Heart left ventricle (tissue), 16 donors: ENCODE measurements at regions not wholly inside any gene's neighbourhood (a gene's known extent, or its start where the extent isn't known, plus 50 kb on each side); places are given as distances from the start of the nearest gene placed in this dataset.

Source experiments
- ATAC-seq, 4 donors: fragments of 200-7000 bp; cut with Tn5 transposase; one replicate each; pipeline ENCODE4 v1.9.1; 2020 to 2022; ENCODE audit warnings: moderate library complexity in 4 of 4, mild to moderate bottlenecking in 3 of 4, moderate number of reproducible peaks in 1 of 4
- DNase-seq, 5 donors: peaks; one replicate each; pipeline ENCODE4 v3.0.0-alpha.2; 2020
- H3K27ac ChIP-seq, 12 donors: fragments of 200-600 bp; sonication (generic) in 4 of 12; one replicate each; pipeline versions ENCODE4 v1.5.0 to v1.8.0; 2016 to 2022; ENCODE audit warnings: mild to moderate bottlenecking in 2 of 12
- H3K27me3 ChIP-seq, 9 donors: fragments of 200-600 bp; sonication (generic) in 2 of 9; one replicate each; pipeline versions ENCODE4 v1.5.1 to v1.8.0; 2016 to 2022; ENCODE audit warnings: mild to moderate bottlenecking in 3 of 9
- H3K36me3 ChIP-seq, 9 donors: fragments of 200-600 bp; sonication (generic) in 2 of 9; one replicate each; pipeline versions ENCODE4 v1.5.0 to v1.8.0; 2018 to 2022; ENCODE audit warnings: mild to moderate bottlenecking in 2 of 9
- H3K4me1 ChIP-seq, 12 donors: fragments of 200-600 bp; sonication (generic) in 4 of 12; one replicate each; pipeline versions ENCODE4 v1.5.0 to v1.8.0; 2016 to 2022; ENCODE audit warnings: mild to moderate bottlenecking in 3 of 12
- H3K4me3 ChIP-seq, 12 donors: fragments of 200-600 bp; sonication (generic) in 4 of 12; one replicate each; pipeline versions ENCODE4 v1.5.0 to v1.8.0; 2017 to 2022; ENCODE audit warnings: mild to moderate bottlenecking in 9 of 12, moderate library complexity in 4 of 12
- H3K9me3 ChIP-seq, 12 donors: fragments of 200-600 bp; sonication (generic) in 4 of 12; one replicate each; pipeline versions ENCODE4 v1.5.0 to v1.8.0; 2016 to 2022; ENCODE audit warnings: mild to moderate bottlenecking in 1 of 12
- CTCF ChIP-seq, 12 donors: fragments of 200-600 bp; sonication (generic) in 4 of 12; IDR thresholded peaks; one replicate each; pipeline versions ENCODE4 v1.5.0 to v1.8.0; 2018 to 2022; ENCODE audit warnings: antibody characterized with exemption in 12 of 12, mild to moderate bottlenecking in 5 of 12
- POLR2A ChIP-seq, 2 donors: fragments of 450-650 bp; IDR thresholded peaks; one replicate each; pipeline ENCODE4 v1.6.1; 2017; ENCODE audit warnings: antibody characterized with exemption in 2 of 2, mild to moderate bottlenecking in 2 of 2, moderate library complexity in 2 of 2
- WGBS, 4 donors: extraction: QIAGEN DNeasy Blood & Tissue Kit in 2 of 4; methylation state at CpG; one replicate each; pipeline versions ENCODE4 v1.1.5 to v1.1.7; 2013 to 2018; 5-methylcytosine and 5-hydroxymethylcytosine counted together
- intact Hi-C, 10 donors: fragments of 100-400 bp; cut with DNase I; formaldehyde crosslinking; loops; one replicate each; pipeline versions ENCODE4 v1.11.1 to v1.14.2; 2022
- donor health status: ischemic (EF 13 %, LVEDD 7.1; RV severe dilation, severe dysfunction).
- donor health status: healthy with polysubstance abuse.
- donor health status: DM: no; HTN: yes; CAD: no.
- donor health status: DM: no; HTN: no; CAD: no.
- donor health status: ischemic (EF 25% LVEDD 6.9; RV normal size, moderate dysfunction).
- donor health status: ischemic (EF 25% LVEDD 5.7; RV mildly dilated, moderate dysfunction).
- donor health status: healthy.
- donor health status: DM: yes; HTN: yes; CAD: no.
- donor health status: ischemic (EF 35%, LVEDD 5.7; RV mildly dilated, moderate dysfunction).
- donor health status: nonischemic (EF 11% LVEDD 7.7; RV severe dilation, severe dysfunction).
- donor health status: DM: yes; HTN: yes; CAD: no.
- donor health status: PGD.
- donor health status: ischemic (EF 29% LVEDD 5.4; RV normal size, mild dysfunction).
- donor health status: nonischemic (EF 23%, LVEDD 6.1; RV moderate dilation, normal function).

GRCh38 chr5:21067724-21068123, 1079.7 kb upstream of the CDH18 start:
- ATAC-seq (no peak), DNase-seq (no peak)
- 36 to 57% (median 40%) methylated on average over 1 of the region's 1 CpG for WGBS, 4 donors
- H3K4me3 ChIP-seq, result no peak overlapping the region
- TF ChIP-seq POLR2A (IDR thresholded peaks at IDR 0.05) (no peak), CTCF (IDR thresholded peaks at IDR 0.05) (no peak)
- H3K36me3 ChIP-seq, result no peaks in the 10 kb centered on the region
- intact Hi-C loops, result no loop called here
- H3K4me1 ChIP-seq, result no peaks in the 10 kb centered on the region
- H3K9me3 ChIP-seq, result peaks cover 0 to 9% (median 0%) of the 10 kb centered on the region in 12 donors
- H3K27ac ChIP-seq, result no peak overlapping the region
- no peaks in the 10 kb centered on the region for H3K27me3 ChIP-seq

GRCh38 chr5:21063146-21063545, 1075.1 kb upstream of the CDH18 start:
- Histone ChIP-seq H3K27ac (no peak overlapping the region), H3K9me3 (peaks cover 0 to 20% (median 0%) of the 10 kb centered on the region in 12 donors), H3K27me3 (no peaks in the 10 kb centered on the region), H3K4me1 (no peaks in the 10 kb centered on the region), H3K4me3 (no peak overlapping the region), H3K36me3 (no peaks in the 10 kb centered on the region)
- ATAC-seq, result no peak
- intact Hi-C loops, result no loop called here
- no peak for DNase-seq
- WGBS, 4 donors, result 79 to 93% (median 85%) methylated on average over 3 of the region's 3 CpGs
- no peak for TF ChIP-seq CTCF (IDR thresholded peaks at IDR 0.05)
- TF ChIP-seq POLR2A (IDR thresholded peaks at IDR 0.05), result no peak

- no peaks in the 10 kb centered on the region for H3K4me1 ChIP-seq
- DNase-seq (no peak), ATAC-seq (no peak)
- TF ChIP-seq CTCF (IDR thresholded peaks at IDR 0.05) (no peak), POLR2A (IDR thresholded peaks at IDR 0.05) (no peak)
- H3K36me3 ChIP-seq, result no peaks in the 10 kb centered on the region
- 82 to 87% (median 85%) methylated on average over 5 of the region's 5 CpGs for WGBS, 4 donors
- intact Hi-C loops, result no loop called here
- H3K9me3 ChIP-seq, result peaks cover 0 to 22% (median 0%) of the 10 kb centered on the region in 12 donors
- no peaks in the 10 kb centered on the region for H3K27me3 ChIP-seq
- H3K27ac ChIP-seq, result no peak overlapping the region
- H3K4me3 ChIP-seq, result no peak overlapping the region
Measured at GRCh38 chr5:21058289-21058688, 1070.3 kb upstream of the CDH18 start.

GRCh38 chr5:21051945-21052344, 1063.9 kb upstream of the CDH18 start:
- no peak overlapping the region for H3K4me3 ChIP-seq
- no peak for ATAC-seq
- 71 to 81% (median 75%) methylated on average over 1 of the region's 1 CpG for WGBS, 4 donors
- H3K4me1 ChIP-seq, result no peaks in the 10 kb centered on the region
- H3K27ac ChIP-seq, result no peak overlapping the region
- no peak for TF ChIP-seq POLR2A (IDR thresholded peaks at IDR 0.05)
- no peak for TF ChIP-seq CTCF (IDR thresholded peaks at IDR 0.05)
- H3K27me3 ChIP-seq, result no peaks in the 10 kb centered on the region
- no peak for DNase-seq
- intact Hi-C loops, result no loop called here
- no peaks in the 10 kb centered on the region for H3K36me3 ChIP-seq
- peaks cover 0 to 5% (median 0%) of the 10 kb centered on the region in 12 donors for H3K9me3 ChIP-seq
